GM12891 (cell line): ENCODE measurements at regions not wholly inside any gene's neighbourhood (a gene's known extent, or its start where the extent isn't known, plus 50 kb on each side); places are given as distances from the start of the nearest gene placed in this dataset.

Source experiments
- DNase-seq: peaks from one replicate; pipeline ENCODE4 v3.0.0; 2011; ENCODE audit warnings: low spot score; ENCODE audit not compliant: insufficient read length
- FAIRE-seq: peaks from 2 replicates; lab custom pipeline; 2011; peaks lifted over from hg19 to GRCh38; lab: Jason Lieb, UNC
- PAX5 ChIP-seq: IDR thresholded peaks from 2 replicates; pipeline ENCODE4 v1.6.1; 2011; ENCODE audit warnings: low read length, moderate library complexity, mild to moderate bottlenecking; ENCODE audit not compliant: insufficient read depth, severe bottlenecking
- POLR2A ChIP-seq: IDR thresholded peaks from 2 replicates; pipeline ENCODE4 v1.6.1; 2011; ENCODE audit warnings: low read depth, low read length, control low read depth
- POLR2AphosphoS5 ChIP-seq: IDR thresholded peaks from 2 replicates; pipeline ENCODE4 v1.6.1; 2011; ENCODE audit warnings: low read depth, low read length, control low read depth
- POU2F2 ChIP-seq: IDR thresholded peaks from 2 replicates; pipeline ENCODE4 v1.6.1; 2011; ENCODE audit warnings: low read depth, mild to moderate bottlenecking, control low read depth, low read length, moderate library complexity
- SPI1 ChIP-seq: IDR thresholded peaks from 2 replicates; pipeline ENCODE4 v1.6.1; 2011; ENCODE audit warnings: low read depth, low read length, control low read depth
- TAF1 ChIP-seq: IDR thresholded peaks from 2 replicates; pipeline ENCODE4 v1.6.1; 2011; ENCODE audit warnings: low read depth, low read length, control low read depth

DNA sequence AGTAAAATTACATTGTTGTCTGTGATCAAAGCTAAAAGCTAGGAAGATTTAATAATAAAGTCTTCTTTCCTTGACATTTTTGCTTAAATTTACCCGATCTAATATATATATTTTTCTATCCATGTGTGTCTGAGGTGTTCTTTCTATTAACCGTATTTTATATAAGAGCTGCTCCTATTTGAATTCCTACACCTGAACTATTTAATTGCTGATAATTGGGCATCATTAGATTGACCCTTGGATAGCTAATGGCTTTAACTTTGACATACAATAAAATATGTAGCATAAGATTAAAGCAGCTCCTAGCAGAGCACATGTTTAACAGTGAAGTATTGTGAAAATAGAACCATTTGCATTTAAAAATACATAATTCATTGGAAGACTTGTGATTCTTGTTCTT is 792.7 kb downstream of the MAT2B start:
- DNase-seq, result no peak
- no peak for FAIRE-seq
- no peak for TF ChIP-seq POLR2A

DNA sequence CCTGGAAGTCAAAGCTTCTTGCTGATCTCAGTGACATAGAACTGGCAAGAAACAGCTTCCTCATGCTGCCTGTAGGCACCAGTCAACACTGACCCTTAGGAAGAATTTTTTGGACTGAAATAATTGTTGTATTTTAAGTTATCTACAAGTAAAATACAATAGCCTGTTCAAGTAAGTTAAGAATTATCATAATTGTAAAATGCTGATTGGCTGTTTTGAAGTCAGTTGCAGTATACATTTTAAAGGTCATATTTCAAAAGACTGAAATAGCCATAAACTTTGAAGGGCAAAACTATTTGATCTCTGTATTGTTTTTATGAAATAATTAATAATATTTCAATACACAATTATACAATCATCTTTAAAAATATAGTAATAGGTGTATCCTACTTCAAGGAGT is 794.9 kb downstream of the MAT2B start:
- TF ChIP-seq PAX5 (no peak), POLR2AphosphoS5 (no peak), SPI1 (no peak), POLR2A (no peak), TAF1 (no peak), POU2F2 (no peak)
- no peak for DNase-seq
- FAIRE-seq, result no peak

- FAIRE-seq (no peak), DNase-seq (no peak)
- TF ChIP-seq POU2F2 (no peak), SPI1 (no peak), POLR2A (no peak), POLR2AphosphoS5 (no peak), TAF1 (no peak), PAX5 (no peak)
Observed at GRCh38 chr5:164301136-164301535, 795.7 kb downstream of the MAT2B start.

DNA sequence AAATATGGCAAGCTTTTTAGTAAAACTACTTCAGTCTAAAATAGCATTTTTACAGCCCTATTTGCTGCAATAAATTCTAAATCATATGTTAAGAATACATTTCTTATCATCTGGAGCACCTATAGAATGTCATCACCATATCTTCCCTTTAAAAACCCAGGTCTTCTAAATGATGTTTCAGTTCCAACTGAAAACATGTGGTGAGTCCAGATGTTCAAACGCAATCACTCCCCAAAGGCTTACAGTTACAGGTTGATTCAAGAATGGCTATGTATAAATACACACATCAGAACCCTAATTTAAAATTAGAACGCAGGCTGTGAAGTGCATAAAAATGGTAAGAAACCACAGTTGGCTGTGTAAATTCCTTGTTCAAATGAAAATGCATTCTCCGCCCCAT is 796.3 kb downstream of the MAT2B start:
- no peak for FAIRE-seq
- TF ChIP-seq POU2F2, result no peak
- no peak for TF ChIP-seq POLR2A
- no peak for TF ChIP-seq PAX5
- no peak for TF ChIP-seq SPI1
- TF ChIP-seq TAF1, result no peak
- no peak for TF ChIP-seq POLR2AphosphoS5
- DNase-seq, result no peak

- DNase-seq (no peak), FAIRE-seq (no peak)
- no peak for TF ChIP-seq SPI1
- TF ChIP-seq POU2F2, result no peak
- TF ChIP-seq TAF1, result no peak
- TF ChIP-seq POLR2AphosphoS5, result no peak
- TF ChIP-seq POLR2A, result no peak
- TF ChIP-seq PAX5, result no peak
Observed at GRCh38 chr5:164302533-164303235, 797.3 kb downstream of the MAT2B start.

DNA sequence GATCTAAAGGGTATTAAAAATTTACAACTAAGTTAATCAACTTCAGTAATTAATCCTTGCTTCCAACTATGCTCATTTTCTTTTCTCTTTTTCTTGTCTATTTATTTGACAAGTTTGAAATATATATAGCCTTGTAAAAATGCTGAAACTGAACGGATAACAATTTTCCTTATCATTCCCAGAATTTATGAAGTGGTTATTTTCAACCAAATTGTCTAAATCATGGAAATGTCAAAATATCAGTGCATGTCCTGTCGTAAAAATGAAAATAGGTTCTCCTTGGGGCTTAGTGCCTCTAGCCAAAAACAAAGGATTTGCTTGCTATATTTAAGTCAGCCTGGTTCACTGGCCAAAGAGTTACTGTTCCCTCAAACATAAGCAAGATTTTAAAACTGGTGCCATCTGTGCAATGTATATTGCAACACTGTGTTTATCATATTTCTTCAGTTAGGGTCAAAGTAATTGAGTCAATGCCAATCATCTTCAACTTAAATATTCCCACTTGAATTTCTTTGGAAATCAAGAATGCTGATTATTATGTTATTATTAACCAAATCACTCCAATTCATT is 798.3 kb downstream of the MAT2B start:
- TF ChIP-seq POLR2AphosphoS5, result no peak
- no peak for TF ChIP-seq SPI1
- TF ChIP-seq PAX5, result no peak
- no peak for TF ChIP-seq TAF1
- TF ChIP-seq POLR2A, result no peak
- TF ChIP-seq POU2F2, result no peak
- FAIRE-seq (no peak), DNase-seq (no peak)

DNA sequence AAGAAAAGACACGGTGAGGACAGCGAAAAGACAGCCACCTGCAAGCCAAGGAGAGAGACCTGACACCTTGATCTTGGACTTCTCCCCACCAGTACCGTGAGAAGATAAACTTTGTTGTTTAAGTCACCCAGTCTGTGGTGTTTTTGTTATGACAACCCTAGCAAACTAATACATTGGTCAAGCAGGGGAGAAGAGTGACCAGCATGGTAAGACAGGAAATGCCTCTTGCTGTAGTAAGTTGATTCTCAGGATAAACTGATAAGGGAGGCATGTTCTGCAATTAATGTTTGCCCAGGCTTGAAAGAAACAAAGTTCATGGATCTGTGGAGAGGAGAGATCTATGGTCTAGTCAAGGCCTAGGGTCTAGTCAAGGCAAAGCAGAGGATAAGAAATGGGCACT is 801.2 kb downstream of the MAT2B start:
- DNase-seq (no peak), FAIRE-seq (no peak)
- TF ChIP-seq PAX5 (no peak), POU2F2 (no peak), SPI1 (no peak), POLR2AphosphoS5 (no peak), POLR2A (no peak), TAF1 (no peak)

GRCh38 chr5:164312801-164313200 is 807.4 kb downstream of the MAT2B start:
- DNase-seq, result no peak
- FAIRE-seq, result no peak
- TF ChIP-seq TAF1 (no peak), POLR2AphosphoS5 (no peak), POLR2A (no peak), POU2F2 (no peak), SPI1 (no peak), PAX5 (no peak)

DNA sequence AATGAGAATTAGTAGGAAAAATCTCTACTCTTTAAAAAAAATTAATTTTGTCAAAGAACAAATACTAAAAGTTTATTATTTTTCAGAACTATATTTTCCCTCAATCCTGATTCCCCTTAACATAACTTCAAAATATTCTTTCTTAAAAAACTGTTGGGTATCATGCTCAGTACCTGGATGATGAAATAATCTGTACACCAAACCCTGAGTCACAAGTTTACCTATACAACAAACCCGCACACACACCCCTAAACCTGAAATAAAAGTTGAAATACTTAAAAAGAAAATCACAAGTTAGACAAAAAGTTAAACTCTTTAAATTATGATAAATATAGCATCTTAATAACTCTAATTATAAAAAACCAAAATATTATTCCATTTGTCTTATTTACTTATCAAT is 812.3 kb downstream of the MAT2B start:
- DNase-seq, result no peak
- TF ChIP-seq TAF1 (no peak), POU2F2 (no peak), PAX5 (no peak), SPI1 (no peak), POLR2A (no peak), POLR2AphosphoS5 (no peak)
- no peak for FAIRE-seq

- DNase-seq (no peak), FAIRE-seq (no peak)
- TF ChIP-seq SPI1 (no peak), PAX5 (no peak), POLR2AphosphoS5 (no peak), POLR2A (no peak), POU2F2 (no peak), TAF1 (no peak)
Observed at GRCh38 chr5:164319161-164319560, 813.7 kb downstream of the MAT2B start.

GRCh38 chr5:164324239-164324638 is 818.8 kb downstream of the MAT2B start:
- FAIRE-seq (no peak), DNase-seq (no peak)
- TF ChIP-seq POLR2AphosphoS5 (no peak), POU2F2 (no peak), PAX5 (no peak), POLR2A (no peak), SPI1 (no peak), TAF1 (no peak)
